ENCODE measurements at regions not wholly inside any gene's neighbourhood (a gene's known extent, or its start where the extent isn't known, plus 50 kb on each side); places are given as distances from the start of the nearest gene placed in this dataset.
"Not testable (repeated sequence)": the region's sequence is repeated elsewhere in the genome, so short reads cannot be mapped to it uniquely, and the experiment has no call there.

DNA sequence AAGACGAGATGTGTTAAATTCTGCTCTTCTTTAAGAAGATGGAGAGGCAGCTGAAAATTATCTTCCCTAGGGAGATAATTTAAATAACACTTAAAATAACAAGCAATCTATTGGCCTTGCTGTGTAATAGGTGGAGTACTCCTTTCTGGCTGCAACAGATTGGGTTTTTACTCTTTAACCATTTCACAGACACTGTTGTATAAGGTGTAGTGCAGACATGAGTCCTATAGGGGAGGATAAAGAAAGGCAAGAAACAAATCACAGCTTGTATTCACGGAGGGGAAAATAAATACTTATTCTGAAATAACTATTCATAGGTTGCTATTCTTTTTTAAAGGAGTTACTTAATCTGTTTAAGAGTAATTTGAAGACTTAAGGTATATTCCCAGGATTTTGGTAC, 252.0 kb downstream of the ZPLD1 start:
- no peak for DNase-seq (ENCODE audit: low read depth)

DNA sequence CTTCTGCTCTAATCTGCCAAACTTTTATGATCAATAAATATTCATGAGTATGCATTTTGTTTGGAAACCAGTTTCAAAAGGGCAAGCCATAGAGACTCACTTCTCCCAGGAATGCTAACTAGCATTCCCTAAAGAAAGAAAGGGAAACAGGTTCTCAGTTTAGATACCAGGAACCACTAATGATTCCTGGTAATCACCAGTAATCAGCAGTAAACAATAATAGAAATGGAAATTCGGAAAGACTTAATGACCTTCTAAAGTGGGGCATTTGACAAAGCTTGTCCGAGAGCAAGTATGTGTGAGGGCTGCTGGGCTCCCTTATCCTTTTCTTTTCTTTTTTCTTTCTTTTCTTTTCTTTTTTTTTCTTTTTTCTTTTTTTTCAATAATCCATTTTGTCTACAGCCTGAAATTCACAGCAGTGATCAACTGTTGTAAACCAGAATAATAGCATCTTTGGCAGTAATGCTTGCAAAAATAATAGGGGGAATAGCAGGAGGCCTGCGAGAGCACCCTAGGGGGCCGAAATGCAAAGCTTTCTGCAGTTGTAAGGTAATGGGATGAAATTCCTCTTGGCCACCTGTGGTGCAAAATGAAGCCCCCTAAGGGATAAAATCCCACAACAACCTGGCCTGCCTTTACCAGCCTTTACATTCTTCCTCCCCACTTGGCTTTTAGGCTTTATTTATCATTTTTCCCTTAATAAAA, 253.2 kb downstream of the ZPLD1 start:
- no peak for DNase-seq (ENCODE audit: low read depth)

DNA sequence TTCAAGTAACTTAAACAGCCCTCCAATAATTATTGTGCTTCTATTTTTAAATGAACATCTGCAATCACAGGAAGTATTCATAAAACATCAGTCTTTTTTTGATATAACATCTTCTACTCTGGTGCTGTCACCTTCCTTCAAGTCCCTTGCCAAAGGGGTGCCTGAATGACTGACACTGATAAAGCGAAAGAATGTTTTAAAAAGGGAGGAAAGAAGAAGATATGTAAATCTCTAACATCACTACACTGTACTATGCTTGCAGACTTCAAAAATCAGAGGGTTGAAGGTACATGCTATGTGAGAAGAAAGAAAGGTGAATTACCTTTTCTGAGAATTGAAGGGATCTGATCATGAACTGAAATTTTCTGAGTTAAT, 253.7 kb downstream of the ZPLD1 start:
- DNase-seq (ENCODE audit: low read depth) = no peak

DNA sequence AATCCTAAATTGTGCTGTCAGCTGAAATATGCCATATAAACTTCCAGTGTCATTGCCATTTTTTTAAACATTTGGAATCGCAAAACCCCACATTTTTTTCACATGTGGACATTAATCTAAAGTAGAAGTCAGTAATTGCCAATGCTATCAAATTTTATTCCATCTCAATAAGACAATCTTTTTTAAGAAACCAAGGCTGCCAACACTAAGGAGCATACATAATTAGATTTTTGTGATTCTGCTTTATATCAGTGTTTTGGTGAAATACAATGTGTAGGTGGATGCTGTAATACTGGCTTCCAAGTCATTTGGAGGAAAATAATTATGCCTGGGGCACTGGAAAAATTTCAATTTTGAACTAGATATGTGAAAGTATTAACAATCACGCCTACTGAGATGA, 256.7 kb downstream of the ZPLD1 start:
- DNase-seq (ENCODE audit: low read depth) = no peak

DNA sequence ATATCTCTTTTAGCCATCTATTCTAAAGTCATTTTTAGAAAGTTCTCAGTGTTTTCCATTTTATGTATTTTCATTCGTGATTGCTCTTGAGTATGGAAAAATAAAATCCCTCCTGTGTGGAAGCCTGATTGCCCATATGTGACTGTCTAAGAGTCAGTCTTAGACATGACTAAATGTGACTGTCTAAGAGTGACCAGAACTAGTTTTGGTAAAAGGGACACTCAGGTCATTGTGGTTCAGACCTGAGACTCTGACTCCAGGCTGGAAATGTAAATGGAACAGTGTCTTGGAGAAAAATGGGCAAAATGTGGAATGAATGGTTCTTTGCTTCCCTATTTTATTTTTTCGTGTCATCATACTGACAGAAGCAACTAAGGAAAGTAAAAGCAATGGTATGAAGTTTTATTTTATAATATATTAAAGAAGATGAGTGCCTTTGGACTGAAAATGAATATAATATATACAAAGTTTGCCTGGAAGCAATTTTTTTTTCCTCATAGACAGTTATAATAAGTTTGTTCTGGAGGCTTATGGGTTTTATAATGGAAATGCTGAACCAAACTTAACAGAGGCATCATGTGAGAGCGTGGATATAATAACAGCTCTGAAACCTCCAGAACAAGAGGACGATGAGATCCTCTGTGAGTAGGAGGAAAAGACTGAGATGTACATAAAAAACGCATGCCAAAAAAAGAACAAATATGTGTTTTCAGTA, 264.4 kb downstream of the ZPLD1 start:
- DNase-seq (ENCODE audit: low read depth) = no peak

DNA sequence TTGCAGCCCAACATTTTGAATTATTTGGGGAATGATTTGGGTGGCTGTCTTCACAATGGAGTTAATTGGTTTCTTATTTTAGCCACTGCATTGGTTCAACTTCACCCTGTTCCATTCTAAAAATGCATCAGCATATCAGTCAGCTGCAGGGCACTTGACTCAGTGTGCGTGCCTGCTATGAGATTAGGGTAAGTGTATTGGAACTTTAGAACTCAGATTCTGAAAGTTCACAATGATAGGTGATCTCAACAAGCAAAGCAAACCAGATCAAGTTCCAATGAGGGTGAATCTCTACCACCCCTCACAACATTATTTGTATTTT, 265.0 kb downstream of the ZPLD1 start:
- DNase-seq (ENCODE audit: low read depth) = no peak

DNA sequence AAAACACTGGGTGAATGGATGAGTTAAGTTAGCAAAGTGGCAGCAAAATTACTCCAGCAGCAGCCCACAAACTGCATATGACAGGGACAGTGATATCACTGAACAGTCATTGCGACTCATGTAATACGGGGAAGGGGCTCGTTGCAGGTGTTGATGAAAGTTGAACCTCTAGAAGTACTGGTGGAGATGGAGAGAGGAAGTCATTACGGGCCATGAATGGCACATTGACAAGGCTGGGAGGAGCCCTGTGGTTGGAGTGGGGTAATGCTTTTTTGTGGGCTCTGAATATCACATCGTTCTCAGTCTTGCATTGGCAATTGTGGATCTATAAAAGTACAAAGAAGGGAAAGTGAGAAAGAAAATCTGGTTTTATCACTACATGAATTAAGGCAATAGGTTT, 278.1 kb downstream of the ZPLD1 start:
- DNase-seq (ENCODE audit: low read depth) = no peak

DNA sequence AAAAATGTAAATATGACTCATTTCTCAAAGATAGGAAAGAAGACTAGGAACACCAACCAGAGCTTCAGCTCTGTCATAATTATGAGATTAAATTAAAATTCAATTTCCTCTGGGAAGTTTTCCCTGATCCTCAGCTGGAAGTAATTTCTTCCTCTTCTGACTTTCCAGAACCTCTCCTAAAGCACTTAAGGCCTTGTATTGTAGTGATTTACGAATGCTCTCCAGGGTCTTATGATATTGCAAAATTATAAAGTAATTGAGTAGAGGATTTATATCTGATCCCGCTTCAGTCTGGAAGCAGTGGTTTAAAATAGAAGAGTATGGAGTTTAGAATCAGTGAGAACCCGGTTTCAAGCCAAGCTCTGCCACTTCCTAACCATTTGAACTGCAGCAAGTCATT, 279.8 kb downstream of the ZPLD1 start:
- DNase-seq (ENCODE audit: low read depth) = no peak

DNA sequence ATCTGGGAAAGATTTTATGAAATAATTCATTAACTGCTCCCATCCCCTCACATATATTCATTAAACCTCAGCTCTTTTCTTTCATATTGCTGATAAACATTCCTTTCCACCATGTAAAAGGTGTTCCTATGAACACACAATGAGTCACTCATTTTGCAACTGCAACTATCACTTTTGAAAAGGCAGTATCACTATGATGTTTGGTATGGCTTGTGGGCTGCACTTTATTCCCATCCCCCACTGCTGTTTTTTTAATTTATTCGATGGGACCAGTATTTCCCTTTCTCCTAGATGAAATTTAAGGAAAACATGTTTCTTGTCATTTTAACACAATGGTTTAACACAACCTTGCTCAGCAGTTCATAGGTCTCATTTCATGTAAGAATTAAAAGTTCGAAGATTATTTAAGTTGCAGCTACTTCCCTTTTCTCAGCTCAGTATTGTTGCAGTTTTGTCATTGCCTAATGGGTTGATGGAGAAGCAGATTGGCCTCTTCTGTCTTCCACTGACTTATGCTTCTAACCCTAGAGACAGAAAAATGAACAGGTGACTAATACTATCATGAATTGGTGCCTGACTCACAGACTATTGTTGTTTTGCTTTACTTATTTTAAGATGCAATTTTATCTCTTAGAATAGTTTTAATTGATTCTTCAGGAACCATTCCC, 280.3 kb downstream of the ZPLD1 start:
- no peak for DNase-seq (ENCODE audit: low read depth)

DNA sequence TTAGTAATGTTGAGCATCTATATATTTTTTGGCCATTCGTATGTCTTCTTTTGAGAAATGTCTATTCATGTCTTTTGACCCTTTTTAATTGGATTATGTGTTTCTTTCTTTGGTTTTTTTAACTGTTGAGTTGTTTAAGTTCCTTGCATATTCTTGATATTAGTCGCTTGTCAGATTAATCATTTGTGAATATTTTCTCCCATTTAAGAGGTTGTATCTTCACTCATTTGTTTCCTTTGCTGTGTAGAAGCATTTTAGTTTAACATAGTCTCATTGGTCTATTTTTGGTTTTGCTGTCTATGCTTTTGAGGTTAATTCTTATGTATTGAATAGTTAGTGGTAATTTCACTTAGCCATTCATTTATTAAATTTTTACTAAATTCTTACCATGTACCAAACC, 283.8 kb downstream of the ZPLD1 start:
- no peak for DNase-seq (ENCODE audit: low read depth)

DNA sequence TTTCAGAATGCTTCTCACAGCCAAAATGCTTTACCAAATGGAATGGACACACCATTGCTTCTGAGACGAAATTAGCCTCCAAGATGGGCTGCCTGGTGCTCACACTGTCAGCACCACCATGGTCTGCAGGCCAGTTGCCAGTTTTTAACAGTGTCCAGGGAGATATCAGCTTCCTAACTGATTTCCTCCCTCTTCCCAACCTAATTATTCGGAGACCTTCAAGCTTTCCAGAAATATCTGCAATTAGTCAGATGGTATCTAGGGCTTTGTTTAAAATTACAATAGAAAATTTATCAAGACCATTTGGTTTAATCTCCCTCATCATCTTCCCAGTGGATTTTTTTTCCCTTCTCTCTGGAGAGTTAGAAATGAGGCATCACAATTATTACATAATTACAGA, 287.5 kb downstream of the ZPLD1 start:
- DNase-seq (ENCODE audit: low read depth) = no peak

DNA sequence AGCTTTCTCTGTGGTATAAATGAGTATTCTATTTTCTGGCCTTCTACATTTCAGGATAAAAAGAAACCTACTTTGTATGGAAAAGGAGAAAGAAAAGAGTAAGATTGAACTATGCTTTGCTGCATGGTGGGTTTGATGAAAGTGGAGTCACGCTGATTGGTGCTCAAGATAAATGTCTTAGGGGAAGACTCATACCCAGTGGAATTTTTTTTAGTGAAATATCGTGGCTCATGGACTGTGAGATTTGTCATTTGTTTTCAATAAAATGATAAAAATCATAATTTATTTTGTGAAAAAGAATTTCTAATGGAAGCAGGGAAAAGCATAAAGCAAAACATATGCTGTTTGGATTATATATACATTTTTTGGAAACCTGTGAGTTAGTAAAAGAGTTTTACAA, 292.5 kb downstream of the ZPLD1 start:
- no peak for DNase-seq (ENCODE audit: low read depth)

DNA sequence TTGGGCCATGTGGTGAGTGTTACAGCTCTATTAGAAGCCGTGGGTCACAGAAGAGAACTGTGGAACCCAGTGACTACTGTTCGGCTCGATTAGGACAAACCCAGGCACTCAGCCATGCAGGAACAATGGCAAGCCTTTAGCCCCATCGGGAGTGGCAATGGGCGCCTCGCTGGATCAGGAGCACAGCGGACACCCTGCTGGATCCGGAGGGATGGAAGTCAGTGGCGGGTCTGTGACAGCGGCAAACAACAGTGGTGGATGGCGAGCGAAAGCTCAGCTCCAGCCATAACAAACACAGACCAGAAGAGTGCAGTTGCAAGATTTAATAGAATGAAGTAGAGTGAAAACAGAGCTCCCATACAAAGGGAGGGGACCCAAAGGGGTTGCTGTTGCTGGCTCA, 297.8 kb downstream of the ZPLD1 start:
- not testable (repeated sequence) for DNase-seq (ENCODE audit: low read depth)

DNA sequence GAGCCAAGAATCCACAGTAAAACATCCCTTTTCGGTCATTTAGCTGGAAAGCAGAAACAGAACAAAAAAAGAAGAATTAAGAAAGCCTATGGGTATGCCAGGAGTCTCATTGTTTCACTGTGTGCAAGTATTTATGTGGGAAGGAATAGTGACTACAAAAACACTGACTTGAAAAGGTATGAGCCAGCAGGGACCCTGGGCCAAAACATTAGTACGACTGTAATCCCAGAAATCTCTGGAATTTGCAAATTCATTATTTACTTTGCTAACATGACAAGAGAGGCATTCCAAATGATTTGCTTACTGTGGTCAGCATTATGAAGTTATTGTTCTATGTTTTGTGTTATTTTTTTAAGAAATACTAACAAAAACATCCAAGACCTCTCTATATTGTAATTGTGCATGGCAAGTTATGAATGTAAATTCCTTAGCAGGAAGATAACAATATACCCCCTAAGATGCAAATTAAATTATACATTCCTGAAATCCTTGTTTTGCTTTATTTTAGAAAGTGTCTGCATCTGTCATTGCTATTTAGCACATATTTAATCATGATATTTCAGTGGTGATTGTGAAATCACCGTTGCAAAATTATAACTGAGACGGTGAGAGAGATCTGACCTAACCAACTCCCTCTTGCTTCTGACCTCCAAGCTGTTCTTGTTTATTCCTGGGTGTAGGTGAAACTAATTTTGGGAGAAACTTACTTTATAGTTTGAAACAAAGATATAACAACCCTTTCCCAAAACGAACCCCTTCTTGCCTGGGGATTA, 299.2 kb downstream of the ZPLD1 start:
- no peak for DNase-seq (ENCODE audit: low read depth)

DNA sequence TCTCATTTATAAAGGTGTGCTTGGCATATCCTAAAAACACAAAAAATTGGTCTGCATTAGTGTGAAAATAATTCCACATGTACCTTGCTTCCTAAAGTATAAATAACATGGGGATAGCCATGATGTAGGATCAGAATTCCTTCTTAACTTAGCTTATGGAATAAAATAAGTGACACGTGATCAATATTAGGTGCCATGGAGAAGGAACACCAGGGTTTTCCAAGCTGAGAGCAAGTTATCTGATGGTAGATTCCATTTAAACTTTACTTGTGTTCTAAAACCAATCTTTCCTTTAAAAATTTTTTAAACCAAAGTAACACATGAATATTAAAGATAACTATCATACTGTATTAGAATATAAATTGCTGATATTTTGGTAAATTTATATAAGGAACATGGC, 300.5 kb downstream of the ZPLD1 start:
- no peak for DNase-seq (ENCODE audit: low read depth)

DNA sequence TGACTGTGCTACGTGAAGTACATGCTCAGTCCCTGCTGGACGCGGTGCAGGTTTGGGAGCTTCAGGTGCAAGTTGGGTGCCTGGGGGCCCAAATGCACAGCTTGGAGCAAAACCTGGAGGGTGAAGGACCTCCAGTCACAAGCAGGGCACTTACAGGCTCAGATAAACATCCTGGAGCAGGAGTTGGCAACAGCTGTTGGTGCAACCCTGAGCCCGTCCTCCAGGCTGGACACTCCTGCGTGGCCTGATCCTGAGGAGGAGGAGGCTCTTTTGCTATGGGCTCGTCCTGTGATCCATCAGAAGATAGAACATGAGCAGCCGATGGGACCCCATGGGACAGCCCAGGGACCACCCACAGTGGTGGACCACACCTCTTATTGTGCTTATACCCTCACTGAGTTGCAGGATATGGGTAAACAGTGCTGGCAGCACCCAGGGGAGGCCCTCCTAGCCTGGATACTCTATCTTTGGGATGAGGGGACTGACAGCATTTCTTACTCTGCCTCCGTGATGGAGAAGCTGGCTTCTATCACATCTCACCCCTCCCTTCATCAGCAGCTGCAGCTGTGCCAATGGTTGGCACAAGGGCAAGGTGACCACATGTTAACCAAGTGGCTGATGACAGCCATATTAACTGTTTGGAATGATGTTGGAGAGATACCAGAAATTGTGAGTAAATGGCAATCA, 301.6 kb downstream of the ZPLD1 start:
- no peak for DNase-seq (ENCODE audit: low read depth)

DNA sequence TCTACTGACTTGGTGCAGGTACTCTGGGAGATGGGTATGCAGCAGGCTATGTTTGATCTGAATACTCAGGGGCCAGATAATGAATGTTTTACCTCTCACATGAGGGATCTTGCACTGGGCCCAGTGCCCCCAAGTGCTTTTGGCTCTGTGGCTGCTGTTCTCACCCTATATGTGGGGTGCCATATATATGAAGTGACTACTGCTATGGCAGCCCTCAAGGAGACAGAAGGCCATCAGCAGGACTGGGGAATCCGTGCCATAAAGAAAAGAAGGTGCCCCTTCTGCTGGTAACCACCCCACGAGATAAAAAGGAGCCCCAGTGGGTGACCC, 302.1 kb downstream of the ZPLD1 start:
- no peak for DNase-seq (ENCODE audit: low read depth)

DNA sequence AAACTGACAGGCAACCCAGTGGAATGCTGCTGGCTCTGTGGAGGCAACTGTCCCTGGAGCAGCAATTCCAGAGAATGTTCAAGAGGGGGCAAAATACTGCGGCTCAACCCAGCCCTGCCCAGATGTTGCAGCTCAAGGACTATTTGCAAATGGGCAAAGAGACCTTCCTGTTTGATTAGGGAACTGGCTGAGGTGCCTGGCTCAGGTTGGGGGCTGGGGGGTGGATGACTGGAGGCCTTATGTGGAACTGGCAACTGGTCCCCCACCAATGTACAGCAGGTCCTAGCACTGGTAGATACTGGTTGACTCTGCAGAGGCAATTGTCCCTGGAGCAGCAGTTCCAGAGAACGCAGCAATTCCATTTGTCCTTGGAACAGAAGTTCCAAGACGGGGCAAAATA, 302.5 kb downstream of the ZPLD1 start:
- no peak for DNase-seq (ENCODE audit: low read depth)

DNA sequence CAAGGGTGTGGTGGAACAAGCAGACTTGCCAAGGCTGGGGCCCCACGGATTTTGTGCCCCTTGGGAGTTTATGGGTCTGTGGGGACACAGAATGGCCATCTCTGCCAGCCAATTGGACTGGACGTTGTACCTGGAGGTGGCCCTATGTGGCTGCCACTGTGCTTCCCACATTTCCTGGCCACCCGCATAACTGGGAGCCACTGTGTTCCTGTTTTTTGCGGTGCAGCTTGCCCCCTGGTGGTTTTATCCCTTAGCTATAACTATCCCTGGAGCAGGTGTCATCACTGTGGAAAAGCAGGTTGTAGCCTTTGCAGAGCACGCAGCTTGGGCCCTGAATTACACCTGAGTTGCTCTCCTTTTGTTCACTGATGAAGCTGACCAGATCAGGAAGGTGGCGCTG, 306.3 kb downstream of the ZPLD1 start:
- no peak for DNase-seq (ENCODE audit: low read depth)

DNA sequence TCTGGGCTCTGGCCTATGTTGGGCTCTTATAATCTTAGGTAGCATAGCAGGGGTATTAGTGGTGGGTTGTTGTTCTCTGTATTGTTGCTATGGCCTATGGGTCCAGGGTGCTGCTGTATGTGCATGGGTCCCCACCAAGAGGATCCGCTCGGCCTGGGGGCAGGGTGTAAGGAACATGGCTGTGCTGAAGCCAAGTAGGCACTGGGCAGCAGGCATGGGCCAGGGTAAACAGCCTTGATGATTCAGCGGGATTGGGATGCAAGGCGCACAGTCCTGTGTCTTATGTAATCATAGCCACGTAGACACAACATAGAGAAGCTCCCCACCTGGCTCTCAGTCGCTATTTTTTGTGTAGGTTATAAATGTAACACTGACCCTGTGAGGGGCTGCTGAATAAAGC, 306.9 kb downstream of the ZPLD1 start:
- no peak for DNase-seq (ENCODE audit: low read depth)

DNA sequence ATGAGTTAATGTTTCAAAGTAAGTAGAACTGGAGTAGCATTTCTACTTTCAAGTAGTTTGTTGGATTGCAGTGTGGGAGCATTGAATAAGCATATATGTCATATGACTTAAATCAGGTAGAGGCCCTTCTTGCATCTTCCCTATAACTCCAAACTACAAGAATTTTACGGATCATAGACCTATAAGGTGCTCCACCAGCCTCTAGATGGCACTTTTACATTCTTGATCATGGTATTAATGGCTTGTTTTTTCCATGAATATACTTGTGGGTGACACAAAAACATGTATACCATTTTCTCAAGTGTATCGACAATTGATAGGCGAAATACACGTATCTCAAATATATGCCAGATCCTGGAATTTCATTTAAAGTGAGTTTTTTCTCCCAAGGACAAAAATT, 311.1 kb downstream of the ZPLD1 start:
- no peak for DNase-seq (ENCODE audit: low read depth)

DNA sequence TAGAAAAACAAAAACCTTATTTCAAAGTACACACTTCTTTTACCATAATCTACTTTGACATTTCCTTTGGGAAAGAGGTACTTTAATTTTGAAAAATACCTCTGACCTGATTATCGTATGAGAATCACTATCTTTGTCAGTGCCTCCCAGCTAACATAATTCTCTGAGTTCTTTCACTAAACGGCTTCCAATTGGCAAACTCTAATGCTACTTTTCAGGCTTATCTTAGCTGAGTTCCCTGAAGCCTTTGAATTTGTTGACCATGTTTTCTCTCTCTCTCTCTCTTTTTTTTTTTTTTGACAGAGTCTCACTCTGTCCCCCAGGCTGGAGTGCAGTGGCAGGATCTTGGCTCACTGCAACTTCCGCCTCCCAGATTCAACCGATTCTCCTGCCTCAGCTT, 312.8 kb downstream of the ZPLD1 start:
- no peak for DNase-seq (ENCODE audit: low read depth)

DNA sequence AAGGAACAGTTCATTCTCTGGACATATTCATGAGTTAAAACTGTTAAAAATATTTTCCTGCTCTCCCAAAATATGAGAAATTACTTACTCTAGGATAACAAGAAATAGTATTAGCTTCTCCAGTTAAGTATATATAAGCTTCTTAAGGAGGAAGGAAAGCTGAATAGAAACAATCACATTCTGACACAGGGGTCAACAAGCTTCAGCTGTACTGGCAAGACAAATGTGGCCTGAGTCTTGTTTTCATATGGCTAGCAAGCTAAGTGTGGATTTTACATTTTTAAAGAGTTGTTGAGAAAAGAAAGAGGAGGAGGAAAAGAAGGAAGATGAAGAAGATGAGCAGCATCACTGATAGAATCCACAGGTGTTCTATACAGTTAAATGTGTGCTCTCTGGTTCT, 313.8 kb downstream of the ZPLD1 start:
- no peak for DNase-seq (ENCODE audit: low read depth)

Data from stimulated activated CD8-positive, alpha-beta memory T cell treated with anti-CD3 and anti-CD28 coated beads, Interleukin-4, amount 100 ng/mL, for 24 hours (primary cell).